NCI-H1092 treated with DMSO at 0.1 percent for 48 hours (cell line): ENCODE measurements at regions not wholly inside any gene's neighbourhood (a gene's known extent, or its start where the extent isn't known, plus 50 kb on each side); places are given as distances from the start of the nearest gene placed in this dataset.
"Not testable (repeated sequence)": the region's sequence is repeated elsewhere in the genome, so short reads cannot be mapped to it uniquely, and the experiment has no call there.

Experiments
- DNase-seq: peaks from one replicate; lab custom pipeline; 2025; lab: John Stamatoyannopoulos, UW

GRCh38 chr9:65395121-65395520 is 110.1 kb upstream of the FOXD4L5 start:
- not testable (repeated sequence) for DNase-seq

GRCh38 chr9:65393111-65393810 is 108.3 kb upstream of the FOXD4L5 start:
- DNase-seq = not testable (repeated sequence)

- not testable (repeated sequence) for DNase-seq
Observed at GRCh38 chr9:65392611-65393010, 107.6 kb upstream of the FOXD4L5 start.

- not testable (repeated sequence) for DNase-seq
Observed at GRCh38 chr9:65389710-65390109, 104.7 kb upstream of the FOXD4L5 start.

- DNase-seq = not testable (repeated sequence)
Observed at GRCh38 chr9:65389216-65389615, 104.2 kb upstream of the FOXD4L5 start.

- DNase-seq = not testable (repeated sequence)
Observed at GRCh38 chr9:65386699-65387098, 101.7 kb upstream of the FOXD4L5 start.

- DNase-seq = not testable (repeated sequence)
Observed at GRCh38 chr9:65386191-65386590, 101.2 kb upstream of the FOXD4L5 start.

- DNase-seq = not testable (repeated sequence)
Observed at GRCh38 chr9:65385655-65386024, 100.6 kb upstream of the FOXD4L5 start.

- DNase-seq = not testable (repeated sequence)
Observed at GRCh38 chr9:65384759-65385654, 100.0 kb upstream of the FOXD4L5 start.

GRCh38 chr9:65384066-65384465 is 99.1 kb upstream of the FOXD4L5 start:
- not testable (repeated sequence) for DNase-seq

GRCh38 chr9:65383646-65384045 is 98.6 kb upstream of the FOXD4L5 start:
- not testable (repeated sequence) for DNase-seq

GRCh38 chr9:65382701-65383318 is 97.8 kb upstream of the FOXD4L5 start:
- DNase-seq = not testable (repeated sequence)
